Type B pancreatic cell (in vitro differentiated cells): ENCODE measurements at regions not wholly inside any gene's neighbourhood (a gene's known extent, or its start where the extent isn't known, plus 50 kb on each side); places are given as distances from the start of the nearest gene placed in this dataset.

ENCODE experiments used
- DNase-seq: peaks from one replicate; pipeline ENCODE4 v3.0.0; 2021; ENCODE audit warnings: mixed read lengths; ENCODE audit not compliant: unreplicated experiment; ENCODE audit errors: extremely low spot score
- H3K27ac Mint-ChIP-seq: 2 replicates; pipeline ENCODE4 v1.8.0; 2021; ENCODE audit warnings: mild to moderate bottlenecking, mixed read lengths
- H3K27me3 Mint-ChIP-seq: 2 replicates; pipeline ENCODE4 v1.8.0; 2021; ENCODE audit warnings: mixed read lengths
- H3K36me3 Mint-ChIP-seq: 2 replicates; pipeline ENCODE4 v1.8.0; 2021; ENCODE audit warnings: mixed read lengths
- H3K4me1 Mint-ChIP-seq: one replicate; pipeline ENCODE4 v1.8.0; 2021; ENCODE audit warnings: mixed read lengths; ENCODE audit not compliant: unreplicated experiment
- H3K4me3 Mint-ChIP-seq: 2 replicates; pipeline ENCODE4 v1.8.0; 2021; ENCODE audit warnings: mild to moderate bottlenecking, mixed read lengths
- H3K9me3 Mint-ChIP-seq: 2 replicates; pipeline ENCODE4 v1.8.0; 2021; ENCODE audit warnings: mixed read lengths
- CTCF ChIP-seq: fragments of 200-600 bp; sonication (generic); conservative IDR thresholded peaks from 2 replicates; pipeline ENCODE4 v1.5.0; 2021; ENCODE audit warnings: antibody characterized with exemption, mild to moderate bottlenecking

- Mint-ChIP-seq H3K9me3 (no peaks in the 10 kb centered on the region), H3K4me1 (peaks cover 6% of the 10 kb centered on the region), H3K4me3 (no peak overlapping the region), H3K36me3 (no peaks in the 10 kb centered on the region), H3K27ac (no peak overlapping the region), H3K27me3 (no peaks in the 10 kb centered on the region)
- no peak for DNase-seq
- no peak for TF ChIP-seq CTCF
Observed at GRCh38 chr1:82644186-82644915, 843.6 kb downstream of the ADGRL2 start.

- TF ChIP-seq CTCF, result no peak
- DNase-seq, result no peak
Observed at GRCh38 chr1:82640352-82640751, 839.6 kb downstream of the ADGRL2 start.

DNA sequence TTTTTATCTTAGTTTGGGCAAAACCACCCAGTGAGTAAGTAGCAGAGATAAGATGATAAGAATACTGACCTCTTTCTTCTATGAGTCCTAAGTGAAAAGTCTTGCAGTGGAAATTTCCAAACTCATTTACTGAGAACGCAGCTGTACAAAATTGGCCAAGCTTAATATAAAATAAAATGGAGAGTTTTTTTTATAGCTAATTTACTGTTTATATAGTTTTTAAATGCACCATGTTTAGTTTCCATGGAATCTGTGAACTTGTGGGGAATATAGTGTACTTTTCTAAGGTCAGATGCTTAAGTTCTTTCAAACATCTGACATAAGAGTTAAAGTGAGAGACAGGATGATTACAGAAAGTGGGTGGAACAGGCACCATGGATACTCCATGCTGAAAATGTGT is 833.5 kb downstream of the ADGRL2 start:
- no peak for TF ChIP-seq CTCF
- H3K27ac Mint-ChIP-seq, result no peak overlapping the region
- no peaks in the 10 kb centered on the region for H3K36me3 Mint-ChIP-seq
- H3K4me3 Mint-ChIP-seq, result no peak overlapping the region
- H3K27me3 Mint-ChIP-seq, result peaks cover 17% of the 10 kb centered on the region
- H3K9me3 Mint-ChIP-seq, result no peaks in the 10 kb centered on the region
- no peak for DNase-seq
- no peaks in the 10 kb centered on the region for H3K4me1 Mint-ChIP-seq

More at GRCh38 chr1:82640352-82640751, 839.6 kb downstream of the ADGRL2 start:
- no peak overlapping the region for H3K27ac Mint-ChIP-seq
- H3K27me3 Mint-ChIP-seq, result peaks cover 4% of the 10 kb centered on the region
- no peaks in the 10 kb centered on the region for H3K36me3 Mint-ChIP-seq
- H3K4me3 Mint-ChIP-seq, result no peak overlapping the region
- H3K4me1 Mint-ChIP-seq, result no peaks in the 10 kb centered on the region
- no peaks in the 10 kb centered on the region for H3K9me3 Mint-ChIP-seq

DNA sequence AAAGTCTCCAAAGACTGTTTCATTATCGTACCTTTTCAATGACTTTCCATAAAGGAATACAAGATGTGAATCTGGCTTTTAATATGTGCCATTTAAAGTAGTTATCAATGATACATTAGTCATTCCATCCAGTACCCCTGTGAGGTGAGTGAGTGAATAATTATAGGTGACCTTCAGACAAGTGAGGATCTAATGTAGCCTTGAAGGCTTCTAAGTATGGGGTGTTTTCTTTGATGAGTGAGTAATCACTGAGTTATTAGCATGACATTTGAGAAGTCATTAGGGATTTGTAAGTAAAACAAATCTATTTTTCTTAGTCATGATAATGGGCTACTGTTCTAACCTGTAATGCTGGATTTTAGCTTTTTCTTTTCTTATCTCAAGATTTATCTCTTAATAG is 831.4 kb downstream of the ADGRL2 start:
- Mint-ChIP-seq H3K4me3 (no peak overlapping the region), H3K27me3 (peaks cover 17% of the 10 kb centered on the region), H3K27ac (no peak overlapping the region), H3K4me1 (no peaks in the 10 kb centered on the region), H3K36me3 (no peaks in the 10 kb centered on the region), H3K9me3 (peaks cover 7% of the 10 kb centered on the region)
- TF ChIP-seq CTCF, result no peak
- no peak for DNase-seq

GRCh38 chr1:82628887-82629286 is 828.2 kb downstream of the ADGRL2 start:
- TF ChIP-seq CTCF, result no peak
- H3K36me3 Mint-ChIP-seq, result no peaks in the 10 kb centered on the region
- H3K4me1 Mint-ChIP-seq, result no peaks in the 10 kb centered on the region
- peaks cover 7% of the 10 kb centered on the region for H3K9me3 Mint-ChIP-seq
- no peak overlapping the region for H3K4me3 Mint-ChIP-seq
- no peak for DNase-seq
- H3K27me3 Mint-ChIP-seq, result peaks cover 12% of the 10 kb centered on the region
- no peak overlapping the region for H3K27ac Mint-ChIP-seq
